ENCODE measurements at regions not wholly inside any gene's neighbourhood (a gene's known extent, or its start where the extent isn't known, plus 50 kb on each side); places are given as distances from the start of the nearest gene placed in this dataset.

GRCh38 chr12:58655375-58655774 lies 264.9 kb downstream of the LRIG3 start:
- H3K36me3 ChIP-seq (ENCODE audit: low read depth), result no peaks in the 10 kb centered on the region
- ATAC-seq, result no peak
- DNase-seq, result no peak
- intact Hi-C loops (cut with DNase I, micrococcal nuclease), result no loop called here
- no peaks in the 10 kb centered on the region for H3K9me3 ChIP-seq
- no peak overlapping the region for H3K4me3 ChIP-seq
- H3K4me1 ChIP-seq (ENCODE audit: low read depth), result no peaks in the 10 kb centered on the region
- no peak for TF ChIP-seq CTCF (IDR thresholded peaks at IDR 0.05)

- Histone ChIP-seq H3K4me1 (ENCODE audit: low read depth) (no peaks in the 10 kb centered on the region), H3K9me3 (no peaks in the 10 kb centered on the region), H3K4me3 (no peak overlapping the region), H3K36me3 (ENCODE audit: low read depth) (no peaks in the 10 kb centered on the region)
- DNase-seq (no peak), ATAC-seq (no peak)
- no peak for TF ChIP-seq CTCF (IDR thresholded peaks at IDR 0.05)
- intact Hi-C loops (cut with DNase I, micrococcal nuclease), result no loop called here
Observed at GRCh38 chr12:58656254-58657009, 263.9 kb downstream of the LRIG3 start.

- intact Hi-C loops (cut with DNase I, micrococcal nuclease), result no loop called here
- TF ChIP-seq CTCF (IDR thresholded peaks at IDR 0.05), result no peak
- Histone ChIP-seq H3K4me1 (ENCODE audit: low read depth) (no peaks in the 10 kb centered on the region), H3K36me3 (ENCODE audit: low read depth) (no peaks in the 10 kb centered on the region), H3K4me3 (no peak overlapping the region), H3K9me3 (no peaks in the 10 kb centered on the region)
- ATAC-seq (no peak), DNase-seq (no peak)
Observed at GRCh38 chr12:58657190-58657589, 263.1 kb downstream of the LRIG3 start.

GRCh38 chr12:58665375-58665774 lies 254.9 kb downstream of the LRIG3 start:
- DNase-seq, result no peak
- intact Hi-C loops (cut with DNase I, micrococcal nuclease), result no loop called here
- Histone ChIP-seq H3K36me3 (ENCODE audit: low read depth) (no peaks in the 10 kb centered on the region), H3K9me3 (no peaks in the 10 kb centered on the region), H3K4me3 (no peak overlapping the region), H3K4me1 (ENCODE audit: low read depth) (no peaks in the 10 kb centered on the region)
- ATAC-seq, result no peak
- TF ChIP-seq CTCF (IDR thresholded peaks at IDR 0.05), result no peak

GRCh38 chr12:58668233-58668632 lies 252.1 kb downstream of the LRIG3 start:
- H3K4me3 ChIP-seq, result no peak overlapping the region
- intact Hi-C loops (cut with DNase I, micrococcal nuclease), result no loop called here
- H3K36me3 ChIP-seq (ENCODE audit: low read depth), result no peaks in the 10 kb centered on the region
- no peaks in the 10 kb centered on the region for H3K9me3 ChIP-seq
- ATAC-seq (no peak), DNase-seq (no peak)
- H3K4me1 ChIP-seq (ENCODE audit: low read depth), result no peaks in the 10 kb centered on the region
- TF ChIP-seq CTCF (IDR thresholded peaks at IDR 0.05), result no peak

GRCh38 chr12:58668871-58669270 lies 251.4 kb downstream of the LRIG3 start:
- DNase-seq (no peak), ATAC-seq (no peak)
- Histone ChIP-seq H3K4me1 (ENCODE audit: low read depth) (no peaks in the 10 kb centered on the region), H3K9me3 (no peaks in the 10 kb centered on the region), H3K4me3 (no peak overlapping the region), H3K36me3 (ENCODE audit: low read depth) (no peaks in the 10 kb centered on the region)
- no peak for TF ChIP-seq CTCF (IDR thresholded peaks at IDR 0.05)
- intact Hi-C loops (cut with DNase I, micrococcal nuclease), result no loop called here
